Gastroesophageal sphincter (tissue), 4 donors: ENCODE measurements at regions not wholly inside any gene's neighbourhood (a gene's known extent, or its start where the extent isn't known, plus 50 kb on each side); places are given as distances from the start of the nearest gene placed in this dataset.
"Not testable (repeated sequence)": the region's sequence is repeated elsewhere in the genome, so short reads cannot be mapped to it uniquely, and the experiment has no call there.

Experiments
- ATAC-seq: fragments of 150-250 bp; one replicate; pipeline ENCODE4 v1.9.1; 2016; ENCODE audit warnings: mild to moderate bottlenecking, moderate library complexity
- H3K27ac ChIP-seq, 4 donors: fragments of 200-600 bp; sonication (generic) in 3 of 4; 1 replicate in 3 of 4; 2 replicates in 1 of 4; pipeline ENCODE4 v1.5.1; 2016 to 2019
- H3K27me3 ChIP-seq: fragments of 200-600 bp; sonication (generic); one replicate; pipeline ENCODE4 v1.5.1; 2019
- H3K36me3 ChIP-seq, 2 donors: fragments of 200-600 bp; sonication (generic); one replicate each; pipeline ENCODE4 v1.5.1; 2019; ENCODE audit warnings: control low read depth in 1 of 2
- H3K4me1 ChIP-seq, 3 donors: fragments of 200-600 bp; sonication (generic); 1 replicate in 2 of 3; 2 replicates in 1 of 3; pipeline ENCODE4 v1.5.1; 2016 to 2019; ENCODE audit warnings: control low read depth in 2 of 3
- H3K4me3 ChIP-seq, 2 donors: fragments of 200-600 bp; sonication (generic); one replicate each; pipeline ENCODE4 v1.5.1; 2019; ENCODE audit warnings: mild to moderate bottlenecking in 1 of 2, moderate library complexity in 1 of 2
- H3K9me3 ChIP-seq, 3 donors: fragments of 200-600 bp; sonication (generic); one replicate each; pipeline ENCODE4 v1.5.1; 2017 to 2019; ENCODE audit warnings: control low read depth in 2 of 3
- EP300 ChIP-seq: sonication (generic); formaldehyde crosslinking; IDR thresholded peaks from one replicate; pipeline ENCODE4 v1.6.1; 2017; ENCODE audit warnings: antibody characterized with exemption, mild to moderate bottlenecking
- POLR2A ChIP-seq, 2 donors: fragments of 450-650 bp; IDR thresholded peaks; one replicate each; pipeline ENCODE4 v1.6.1; 2017; ENCODE audit warnings: antibody characterized with exemption in 2 of 2, mild to moderate bottlenecking in 2 of 2, moderate library complexity in 1 of 2
- POLR2AphosphoS5 ChIP-seq: sonication (generic); formaldehyde crosslinking; IDR thresholded peaks from one replicate; pipeline ENCODE4 v1.6.1; 2017; ENCODE audit warnings: antibody characterized with exemption
- WGBS, 2 donors: methylation state at CpG; one replicate each; pipeline ENCODE4 v1.1.5; 2018; ENCODE audit warnings: low coverage in 1 of 2; 5-methylcytosine and 5-hydroxymethylcytosine counted together
- TF ChIP-seq, protein P1 (sequence below), 4 experiments: fragments of 200-600 bp in 2 of 4; fragments of 450-650 bp in 2 of 4; sonication (generic) in 1 of 4; IDR thresholded peaks; one replicate each; pipeline ENCODE4 v1.5.1; 2017 to 2019; ENCODE audit warnings: antibody characterized with exemption in 4 of 4, mild to moderate bottlenecking in 2 of 4, moderate library complexity in 2 of 4

DNA sequence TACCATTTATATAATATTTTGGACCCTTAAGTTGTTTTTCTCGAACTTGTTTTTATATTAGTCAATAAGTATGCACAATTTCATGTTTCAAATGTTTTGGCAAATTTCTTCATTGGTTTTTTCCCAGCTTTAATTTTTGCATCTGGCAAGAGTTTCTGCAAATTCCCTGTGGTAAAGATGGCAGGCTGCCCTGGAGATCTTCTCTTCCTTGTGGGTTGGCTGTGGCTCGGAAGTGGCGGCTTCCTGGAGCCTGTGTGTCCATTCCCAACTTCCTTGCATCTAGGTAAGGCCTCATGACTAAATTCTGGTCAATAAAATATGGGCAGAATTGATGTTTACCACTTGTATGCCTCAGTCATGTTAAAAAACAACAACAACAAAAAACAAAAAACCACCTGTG lies 818.6 kb downstream of the EPHA4 start:
- H3K36me3 ChIP-seq, result no peaks in the 10 kb centered on the region
- H3K4me1 ChIP-seq, result no peaks in the 10 kb centered on the region
- no peak overlapping the region for H3K27ac ChIP-seq
- TF ChIP-seq, protein P1, sequence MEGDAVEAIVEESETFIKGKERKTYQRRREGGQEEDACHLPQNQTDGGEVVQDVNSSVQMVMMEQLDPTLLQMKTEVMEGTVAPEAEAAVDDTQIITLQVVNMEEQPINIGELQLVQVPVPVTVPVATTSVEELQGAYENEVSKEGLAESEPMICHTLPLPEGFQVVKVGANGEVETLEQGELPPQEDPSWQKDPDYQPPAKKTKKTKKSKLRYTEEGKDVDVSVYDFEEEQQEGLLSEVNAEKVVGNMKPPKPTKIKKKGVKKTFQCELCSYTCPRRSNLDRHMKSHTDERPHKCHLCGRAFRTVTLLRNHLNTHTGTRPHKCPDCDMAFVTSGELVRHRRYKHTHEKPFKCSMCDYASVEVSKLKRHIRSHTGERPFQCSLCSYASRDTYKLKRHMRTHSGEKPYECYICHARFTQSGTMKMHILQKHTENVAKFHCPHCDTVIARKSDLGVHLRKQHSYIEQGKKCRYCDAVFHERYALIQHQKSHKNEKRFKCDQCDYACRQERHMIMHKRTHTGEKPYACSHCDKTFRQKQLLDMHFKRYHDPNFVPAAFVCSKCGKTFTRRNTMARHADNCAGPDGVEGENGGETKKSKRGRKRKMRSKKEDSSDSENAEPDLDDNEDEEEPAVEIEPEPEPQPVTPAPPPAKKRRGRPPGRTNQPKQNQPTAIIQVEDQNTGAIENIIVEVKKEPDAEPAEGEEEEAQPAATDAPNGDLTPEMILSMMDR (IDR thresholded peaks at IDR 0.05), result no peak
- TF ChIP-seq POLR2AphosphoS5, result no peak
- no peak for TF ChIP-seq POLR2A (IDR thresholded peaks at IDR 0.05)
- no peak for TF ChIP-seq EP300
- no peaks in the 10 kb centered on the region for H3K9me3 ChIP-seq
- 88 to 89% methylated on average over 2 to 3 of the region's 3 CpGs for WGBS, 2 donors
- ATAC-seq, result no peak
- H3K4me3 ChIP-seq, result no peak overlapping the region
- no peaks in the 10 kb centered on the region for H3K27me3 ChIP-seq

DNA sequence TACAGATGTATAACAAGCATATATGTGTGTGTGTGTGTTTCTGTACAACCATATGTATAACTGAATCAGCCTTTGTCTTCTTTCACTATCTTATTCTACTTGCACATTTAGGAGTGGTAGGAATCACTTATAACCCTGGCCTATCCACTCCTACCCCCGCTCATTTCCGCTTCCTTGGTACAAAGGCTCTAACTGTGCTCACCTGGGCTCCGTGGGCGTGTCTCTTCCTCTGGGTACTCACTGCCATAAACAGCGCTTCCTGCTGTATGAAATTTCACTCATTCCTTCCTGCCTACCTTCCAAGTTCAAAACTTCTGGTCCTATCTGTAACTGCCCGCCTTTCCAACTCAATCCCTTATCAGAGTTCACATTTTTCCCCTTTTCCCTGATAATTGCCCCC lies 815.5 kb downstream of the EPHA4 start:
- Histone ChIP-seq H3K4me1 (no peaks in the 10 kb centered on the region), H3K27me3 (no peaks in the 10 kb centered on the region), H3K36me3 (no peaks in the 10 kb centered on the region), H3K4me3 (no peak overlapping the region), H3K27ac (no peak overlapping the region), H3K9me3 (no peaks in the 10 kb centered on the region)
- ATAC-seq, result no peak
- WGBS, 2 donors, result 88 to 91% methylated on average over 3 to 6 of the region's 6 CpGs
- TF ChIP-seq, protein P1 (IDR thresholded peaks at IDR 0.05), result no peak
- no peak for TF ChIP-seq EP300
- no peak for TF ChIP-seq POLR2A (IDR thresholded peaks at IDR 0.05)
- no peak for TF ChIP-seq POLR2AphosphoS5

DNA sequence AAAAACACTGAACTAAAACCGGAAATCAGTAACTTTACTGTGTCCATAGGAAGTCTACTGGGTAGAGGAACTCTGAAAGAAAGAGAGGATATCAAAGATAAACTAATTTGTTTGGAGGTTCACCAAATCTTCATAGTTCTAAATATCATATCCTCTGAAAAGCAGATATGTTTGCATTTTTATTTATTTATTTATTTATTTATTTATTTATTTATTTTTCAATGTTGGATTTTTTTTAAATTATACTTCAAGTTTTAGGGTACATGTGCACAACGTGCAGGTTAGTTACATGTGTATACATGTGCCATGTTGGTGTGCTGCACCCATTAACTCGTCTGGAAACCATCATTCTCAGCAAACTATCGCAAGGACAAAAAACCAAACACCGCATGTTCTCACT lies 813.7 kb downstream of the EPHA4 start:
- not testable (repeated sequence) for ATAC-seq, H3K9me3 ChIP-seq, H3K4me3 ChIP-seq, H3K27ac ChIP-seq, H3K27me3 ChIP-seq, H3K36me3 ChIP-seq, H3K4me1 ChIP-seq
- WGBS, 2 donors, result 95 to 100% methylated on average over 2 to 5 of the region's 5 CpGs

DNA sequence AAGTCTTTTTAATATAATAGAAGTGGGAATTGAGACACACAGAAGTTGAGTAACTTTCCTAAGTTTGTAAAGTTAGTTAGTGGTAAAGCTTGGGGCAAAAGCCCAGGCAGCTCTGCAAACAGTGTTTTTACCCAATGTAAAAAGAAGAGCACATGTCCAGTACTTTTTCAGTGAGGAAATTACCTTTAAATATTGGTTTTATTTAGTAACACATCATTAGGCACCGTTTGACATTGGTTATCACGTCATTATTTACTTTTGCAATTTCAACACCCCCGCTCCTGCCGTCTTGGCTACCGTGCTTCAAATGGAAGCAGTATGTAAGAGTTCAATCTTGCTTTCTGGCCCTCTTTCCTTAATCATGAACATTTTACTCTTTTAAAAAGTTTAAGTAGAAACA lies 807.9 kb downstream of the EPHA4 start:
- H3K36me3 ChIP-seq, result no peaks in the 10 kb centered on the region
- 33 to 37% methylated on average over 5 of the region's 5 CpGs for WGBS, 2 donors
- ATAC-seq, result no peak

DNA sequence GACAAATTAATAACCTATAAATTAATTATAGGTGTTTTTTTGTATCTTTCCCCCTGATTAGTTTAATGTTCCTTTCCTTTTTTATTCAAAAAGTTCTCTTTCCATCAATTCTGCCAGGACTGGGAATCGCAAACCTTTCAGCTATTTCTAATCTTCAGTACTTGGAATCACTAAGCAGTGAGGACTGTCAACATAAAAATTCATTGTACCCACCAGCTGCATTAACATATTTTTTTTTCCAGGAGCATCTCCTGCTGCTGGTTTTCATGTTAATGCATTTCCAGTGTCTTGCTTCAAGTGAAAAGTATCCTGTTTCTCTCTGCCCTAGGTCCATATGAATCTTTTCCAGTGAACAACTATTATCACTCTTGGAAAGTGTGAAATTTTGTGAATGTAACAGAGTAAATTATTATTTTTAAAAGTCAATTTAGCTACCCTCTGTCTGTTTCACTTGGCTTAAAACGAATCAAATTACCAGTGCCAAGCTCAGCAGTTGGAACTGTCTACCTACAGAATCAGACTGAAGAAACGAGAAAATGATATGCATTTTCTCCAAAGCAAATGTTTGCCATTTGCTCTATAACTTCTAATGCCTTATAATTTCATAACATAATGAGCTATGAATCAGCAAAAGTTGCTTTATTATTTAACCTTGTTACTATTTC lies 804.4 kb downstream of the EPHA4 start:
- Histone ChIP-seq H3K4me1 (no peaks in the 10 kb centered on the region), H3K36me3 (no peaks in the 10 kb centered on the region), H3K9me3 (no peaks in the 10 kb centered on the region), H3K27me3 (no peaks in the 10 kb centered on the region), H3K27ac (no peak overlapping the region), H3K4me3 (no peak overlapping the region)
- no peak for ATAC-seq
- WGBS, 2 donors, result 67 to 71% methylated on average over 3 of the region's 3 CpGs
- TF ChIP-seq POLR2AphosphoS5 (no peak), POLR2A (IDR thresholded peaks at IDR 0.05) (no peak), EP300 (no peak)
- TF ChIP-seq, protein P1 (IDR thresholded peaks at IDR 0.05), result no peak

More for the DNA sequence above, 807.9 kb downstream of the EPHA4 start:
- Histone ChIP-seq H3K27me3 (no peaks in the 10 kb centered on the region), H3K4me1 (no peaks in the 10 kb centered on the region), H3K4me3 (no peak overlapping the region), H3K27ac (no peak overlapping the region), H3K9me3 (no peaks in the 10 kb centered on the region)
- TF ChIP-seq POLR2A (IDR thresholded peaks at IDR 0.05), result no peak
- TF ChIP-seq EP300, result no peak
- TF ChIP-seq, protein P1 (IDR thresholded peaks at IDR 0.05), result no peak
- TF ChIP-seq POLR2AphosphoS5, result no peak
